ENCODE measurements at regions not wholly inside any gene's neighbourhood (a gene's known extent, or its start where the extent isn't known, plus 50 kb on each side); places are given as distances from the start of the nearest gene placed in this dataset.

DNA sequence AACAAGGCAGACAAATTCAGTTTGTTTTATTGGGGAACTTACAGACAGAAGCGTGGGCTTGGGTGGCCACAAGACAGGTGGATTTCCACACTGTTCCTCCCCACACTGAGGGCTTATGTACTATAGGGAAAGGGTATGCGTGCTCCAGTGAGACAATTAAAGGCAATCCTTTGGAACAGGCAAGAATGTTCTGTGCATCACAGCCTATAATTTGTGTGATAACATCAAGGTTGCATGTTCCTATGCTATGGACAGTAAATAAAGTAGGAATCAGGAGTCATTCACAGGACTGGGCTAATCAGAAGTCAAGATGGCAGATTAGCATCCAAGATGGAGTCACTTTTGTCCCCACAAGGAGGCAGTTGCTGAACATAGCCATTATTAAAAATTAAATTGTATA, 84.6 kb upstream of the TRIM2 start:
- no peak for TF ChIP-seq CTCF (IDR thresholded peaks at IDR 0.05)
- no peak for TF ChIP-seq POLR2A (IDR thresholded peaks at IDR 0.05)

All from upper lobe of left lung (tissue), 4 donors.